Left lung (tissue), 4 donors: ENCODE measurements at regions not wholly inside any gene's neighbourhood (a gene's known extent, or its start where the extent isn't known, plus 50 kb on each side); places are given as distances from the start of the nearest gene placed in this dataset.

Experiments used
- ATAC-seq: fragments of 200-7000 bp; cut with Tn5 transposase; one replicate; pipeline ENCODE4 v1.9.1; 2020; ENCODE audit warnings: moderate library complexity
- DNase-seq, 4 donors: peaks; one replicate each; pipeline ENCODE4 v3.0.0-alpha.2; 2013 to 2020
- H3K27ac ChIP-seq, 2 donors: fragments of 200-600 bp; sonication (generic) in 1 of 2; one replicate each; pipeline versions ENCODE4 v1.5.0 to v1.8.0; 2020 to 2021
- H3K27me3 ChIP-seq, 2 donors: fragments of 200-600 bp; sonication (generic) in 1 of 2; one replicate each; pipeline versions ENCODE4 v1.5.0 to v1.8.0; 2020 to 2021
- H3K36me3 ChIP-seq, 2 donors: fragments of 200-600 bp; sonication (generic) in 1 of 2; one replicate each; pipeline versions ENCODE4 v1.5.0 to v1.8.0; 2020 to 2021
- H3K4me1 ChIP-seq, 2 donors: fragments of 200-600 bp; one replicate each; pipeline ENCODE4 v1.8.0; 2021
- H3K4me3 ChIP-seq, 2 donors: fragments of 200-600 bp; sonication (generic) in 1 of 2; one replicate each; pipeline versions ENCODE4 v1.5.0 to v1.8.0; 2020 to 2021; ENCODE audit warnings: mild to moderate bottlenecking in 1 of 2
- H3K9me3 ChIP-seq, 2 donors: fragments of 200-600 bp; sonication (generic) in 1 of 2; one replicate each; pipeline versions ENCODE4 v1.5.0 to v1.8.0; 2020 to 2021
- intact Hi-C, 2 donors: fragments of 100-400 bp; cut with DNase I; formaldehyde crosslinking; loops; one replicate each; pipeline versions ENCODE4 v1.11.2 to v1.14.2; 2022
- TF ChIP-seq, protein P1 (sequence below), 2 donors: fragments of 200-600 bp; sonication (generic) in 1 of 2; IDR thresholded peaks; one replicate each; pipeline versions ENCODE4 v1.5.0 to v1.8.0; 2021; ENCODE audit warnings: antibody characterized with exemption in 2 of 2
- donor health status: DM: no; HTN: yes; CAD: no.
- donor health status: DM: no; HTN: no; CAD: no.

DNA sequence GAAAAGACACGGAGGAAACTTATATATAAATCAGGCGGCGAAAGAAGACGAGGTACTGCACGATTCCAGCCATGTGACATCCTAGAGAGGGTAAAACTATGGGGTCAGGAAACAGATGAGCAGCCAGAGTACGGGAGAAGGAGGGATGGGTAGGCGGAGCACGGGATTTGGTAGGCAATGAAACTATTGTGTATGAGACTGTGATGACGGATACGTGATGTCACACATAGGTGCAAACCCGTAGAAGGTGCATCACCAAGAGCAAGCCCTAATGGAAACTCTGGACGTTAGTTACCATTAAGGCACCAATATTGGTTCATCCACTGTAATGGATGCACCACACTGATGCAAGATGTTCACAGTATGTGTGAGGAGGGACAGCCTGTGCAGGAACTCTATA, 93.8 kb upstream of the MGMT start:
- Histone ChIP-seq H3K36me3 (no peaks in the 10 kb centered on the region), H3K4me1 (no peaks in the 10 kb centered on the region), H3K4me3 (no peak overlapping the region), H3K9me3 (no peaks in the 10 kb centered on the region), H3K27ac (no peak overlapping the region), H3K27me3 (peaks cover 0 to 24% of the 10 kb centered on the region in 2 donors)
- intact Hi-C loops: no loop called here
- TF ChIP-seq, protein P1, sequence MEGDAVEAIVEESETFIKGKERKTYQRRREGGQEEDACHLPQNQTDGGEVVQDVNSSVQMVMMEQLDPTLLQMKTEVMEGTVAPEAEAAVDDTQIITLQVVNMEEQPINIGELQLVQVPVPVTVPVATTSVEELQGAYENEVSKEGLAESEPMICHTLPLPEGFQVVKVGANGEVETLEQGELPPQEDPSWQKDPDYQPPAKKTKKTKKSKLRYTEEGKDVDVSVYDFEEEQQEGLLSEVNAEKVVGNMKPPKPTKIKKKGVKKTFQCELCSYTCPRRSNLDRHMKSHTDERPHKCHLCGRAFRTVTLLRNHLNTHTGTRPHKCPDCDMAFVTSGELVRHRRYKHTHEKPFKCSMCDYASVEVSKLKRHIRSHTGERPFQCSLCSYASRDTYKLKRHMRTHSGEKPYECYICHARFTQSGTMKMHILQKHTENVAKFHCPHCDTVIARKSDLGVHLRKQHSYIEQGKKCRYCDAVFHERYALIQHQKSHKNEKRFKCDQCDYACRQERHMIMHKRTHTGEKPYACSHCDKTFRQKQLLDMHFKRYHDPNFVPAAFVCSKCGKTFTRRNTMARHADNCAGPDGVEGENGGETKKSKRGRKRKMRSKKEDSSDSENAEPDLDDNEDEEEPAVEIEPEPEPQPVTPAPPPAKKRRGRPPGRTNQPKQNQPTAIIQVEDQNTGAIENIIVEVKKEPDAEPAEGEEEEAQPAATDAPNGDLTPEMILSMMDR (IDR thresholded peaks at IDR 0.05): no peak
- DNase-seq (no peak), ATAC-seq (no peak)

DNA sequence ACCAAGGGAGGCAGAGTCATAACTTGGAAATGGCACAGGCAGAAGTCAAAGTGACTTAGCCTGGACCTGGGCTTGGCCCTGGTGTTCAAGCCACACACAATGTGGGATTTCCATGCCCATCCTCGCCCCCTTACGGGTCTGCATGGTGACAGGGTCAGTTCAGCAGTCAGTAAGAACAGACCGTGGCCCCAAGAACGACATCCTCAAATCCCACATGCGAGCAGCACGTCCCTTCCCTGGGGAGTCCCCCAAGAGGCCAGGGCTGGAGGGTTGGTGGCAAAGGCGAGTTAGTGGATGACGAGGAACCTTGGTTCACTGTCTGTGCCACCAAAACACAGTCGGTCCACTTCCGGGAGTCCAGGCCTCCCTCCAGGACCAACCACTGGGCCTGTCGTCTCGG, 93.3 kb upstream of the MGMT start:
- intact Hi-C loops: no loop called here
- TF ChIP-seq, protein P1 (IDR thresholded peaks at IDR 0.05): no peak
- H3K27ac ChIP-seq: no peak overlapping the region

DNA sequence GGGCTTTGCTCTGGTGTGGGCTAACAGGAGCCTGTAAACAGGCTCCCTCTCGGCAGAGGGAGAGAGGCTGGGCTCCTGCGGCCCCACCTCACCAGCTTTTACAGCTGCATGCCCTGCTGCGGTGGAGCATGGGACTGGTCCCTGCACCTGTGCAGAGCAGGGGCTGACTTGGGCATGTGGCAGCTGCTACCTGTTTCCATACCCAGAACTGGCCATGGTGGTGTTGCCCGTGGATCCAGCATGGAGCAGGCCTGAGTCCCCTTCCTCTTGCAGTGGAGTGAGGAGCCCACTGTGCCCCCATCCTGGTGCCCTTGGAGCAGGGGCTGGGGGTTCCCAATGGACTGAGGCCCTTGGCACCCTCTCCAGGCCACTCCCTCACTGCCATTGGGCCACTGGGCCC, 91.9 kb upstream of the MGMT start:
- Histone ChIP-seq H3K27ac (no peak overlapping the region), H3K27me3 (peaks cover 0 to 18% of the 10 kb centered on the region in 2 donors), H3K9me3 (no peaks in the 10 kb centered on the region), H3K4me1 (no peaks in the 10 kb centered on the region), H3K4me3 (no peak overlapping the region), H3K36me3 (no peaks in the 10 kb centered on the region)
- DNase-seq (no peak), ATAC-seq (no peak)
- intact Hi-C loops: no loop called here
- TF ChIP-seq, protein P1 (IDR thresholded peaks at IDR 0.05): no peak

More for the DNA sequence above, 93.3 kb upstream of the MGMT start:
- Histone ChIP-seq H3K36me3 (no peaks in the 10 kb centered on the region), H3K27me3 (peaks cover 0 to 24% of the 10 kb centered on the region in 2 donors), H3K4me3 (no peak overlapping the region), H3K4me1 (no peaks in the 10 kb centered on the region), H3K9me3 (no peaks in the 10 kb centered on the region)
- ATAC-seq (no peak), DNase-seq (no peak)

DNA sequence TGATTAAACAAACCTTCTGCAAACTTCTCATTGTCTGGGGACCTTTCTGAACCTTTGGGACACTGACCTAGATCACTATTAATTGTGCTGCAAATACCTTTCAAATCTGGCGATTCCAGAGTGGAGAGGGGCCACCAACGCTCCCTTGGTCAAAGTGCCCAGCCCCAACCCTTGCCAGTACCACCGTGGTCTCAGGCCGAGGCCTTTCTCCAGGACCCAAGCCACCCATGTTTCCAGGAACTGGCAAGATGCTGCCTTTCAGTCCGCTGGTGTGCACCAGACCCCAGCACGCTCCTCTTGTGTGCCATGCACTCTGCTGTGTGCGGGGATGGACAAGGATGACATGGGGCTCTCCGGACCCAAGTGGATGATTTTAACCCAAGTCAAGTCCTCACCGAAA, 91.1 kb upstream of the MGMT start:
- no peaks in the 10 kb centered on the region for H3K36me3 ChIP-seq
- intact Hi-C loops: no loop called here

DNA sequence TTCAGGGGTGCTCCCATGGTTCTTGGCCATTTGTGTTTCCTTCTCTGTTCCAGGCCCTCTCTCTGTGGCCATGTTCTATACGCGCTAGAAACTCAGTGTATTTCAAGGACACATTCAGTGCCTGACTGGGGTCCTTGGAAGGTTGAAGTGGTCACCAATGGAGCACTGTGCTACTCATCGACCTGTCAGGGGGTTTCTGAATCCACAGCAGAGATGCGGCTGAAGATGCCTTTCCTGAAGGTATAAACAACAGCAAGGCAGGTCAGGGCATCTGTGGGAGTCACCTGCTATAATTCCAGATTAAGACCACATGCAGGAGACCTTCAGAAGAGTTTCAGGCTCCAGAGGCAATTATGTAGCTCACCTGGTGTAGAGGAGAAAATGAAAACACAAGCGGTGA, 86.8 kb upstream of the MGMT start:
- Histone ChIP-seq H3K4me1 (no peaks in the 10 kb centered on the region), H3K9me3 (no peaks in the 10 kb centered on the region), H3K27ac (no peak overlapping the region), H3K4me3 (no peak overlapping the region), H3K27me3 (no peaks in the 10 kb centered on the region), H3K36me3 (no peaks in the 10 kb centered on the region)
- DNase-seq: no peak
- TF ChIP-seq, protein P1 (IDR thresholded peaks at IDR 0.05): no peak
- intact Hi-C loops: no loop called here
- no peak for ATAC-seq

More for the DNA sequence above, 91.1 kb upstream of the MGMT start:
- no peaks in the 10 kb centered on the region for H3K9me3 ChIP-seq
- TF ChIP-seq, protein P1 (IDR thresholded peaks at IDR 0.05): no peak
- H3K27me3 ChIP-seq: peaks cover 0 to 18% of the 10 kb centered on the region in 2 donors
- DNase-seq: no peak
- no peak overlapping the region for H3K4me3 ChIP-seq
- H3K27ac ChIP-seq: no peak overlapping the region
- no peaks in the 10 kb centered on the region for H3K4me1 ChIP-seq
- no peak for ATAC-seq
